Stimulated activated CD8-positive, alpha-beta memory T cell treated with anti-CD3 and anti-CD28 coated beads, Interleukin-12 subunit alpha, Interleukin-12 subunit beta, amount 100 ng/mL, for 24 hours (primary cell): ENCODE measurements at regions not wholly inside any gene's neighbourhood (a gene's known extent, or its start where the extent isn't known, plus 50 kb on each side); places are given as distances from the start of the nearest gene placed in this dataset.
"Not testable (repeated sequence)": the region's sequence is repeated elsewhere in the genome, so short reads cannot be mapped to it uniquely, and the experiment has no call there.

ENCODE experiments used
- DNase-seq: peaks from one replicate; pipeline ENCODE4 v3.0.0-alpha.2; 2020; ENCODE audit errors: extremely low read depth

DNA sequence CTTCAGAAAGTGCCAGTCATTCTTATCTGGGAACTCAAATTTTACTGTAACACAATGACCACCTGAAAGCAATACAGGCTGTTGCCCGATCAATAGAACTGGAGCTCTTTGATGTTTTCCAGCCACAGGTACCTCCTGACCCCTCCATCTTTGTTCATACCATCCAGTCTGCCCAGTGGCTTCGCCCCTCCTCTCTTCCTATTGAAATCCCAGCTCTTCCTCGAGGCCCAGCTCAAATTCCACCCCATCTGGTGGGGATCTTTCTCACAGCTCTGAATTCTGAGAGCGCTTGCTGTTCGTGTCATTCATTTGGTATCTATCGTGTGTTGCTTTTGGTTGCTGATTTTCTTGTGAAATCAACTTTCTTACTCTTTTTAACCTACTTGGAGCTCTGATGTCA lies 87.9 kb upstream of the CNKSR3 start:
- DNase-seq = no peak

GRCh38 chr6:154602296-154602695 lies 91.8 kb upstream of the CNKSR3 start:
- DNase-seq = no peak

- no peak for DNase-seq
Observed at GRCh38 chr6:154602708-154603107, 92.2 kb upstream of the CNKSR3 start.

GRCh38 chr6:154604119-154604518 lies 93.6 kb upstream of the CNKSR3 start:
- DNase-seq = no peak

GRCh38 chr6:154605178-154605881 lies 94.8 kb upstream of the CNKSR3 start:
- DNase-seq = no peak

DNA sequence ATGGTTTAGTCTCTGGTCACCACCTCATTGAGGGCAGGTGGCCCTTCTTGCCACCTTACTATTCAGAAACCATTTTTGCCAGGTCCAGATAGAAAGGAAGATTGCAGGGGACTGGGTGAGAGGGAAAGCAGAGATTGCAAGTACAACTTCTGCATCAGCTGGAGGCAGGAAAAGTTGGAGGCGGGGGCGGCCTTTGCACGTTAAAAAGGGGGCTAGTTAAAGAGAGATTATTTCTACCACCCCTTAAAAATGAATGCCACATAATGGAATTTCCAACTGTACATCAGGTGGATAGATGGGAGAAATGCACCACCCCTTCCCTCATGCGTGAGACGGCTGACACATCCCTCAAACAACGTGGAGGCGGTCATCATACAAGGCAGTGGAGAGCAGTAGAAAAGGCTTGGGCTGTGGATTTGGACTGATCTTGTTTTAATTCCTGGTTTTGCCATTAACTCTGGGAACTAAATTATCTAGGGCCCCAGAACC lies 95.4 kb upstream of the CNKSR3 start:
- DNase-seq = no peak

GRCh38 chr6:154606457-154606856 lies 96.0 kb upstream of the CNKSR3 start:
- peak; percentile 47 for DNase-seq

GRCh38 chr6:154606860-154607259 lies 96.4 kb upstream of the CNKSR3 start:
- no peak for DNase-seq

GRCh38 chr6:154611241-154611640 lies 100.8 kb upstream of the CNKSR3 start:
- DNase-seq = no peak

- no peak for DNase-seq
Observed at GRCh38 chr6:154611847-154612246, 101.4 kb upstream of the CNKSR3 start.

GRCh38 chr6:154613137-154613676 lies 102.7 kb upstream of the CNKSR3 start:
- DNase-seq = no peak

DNA sequence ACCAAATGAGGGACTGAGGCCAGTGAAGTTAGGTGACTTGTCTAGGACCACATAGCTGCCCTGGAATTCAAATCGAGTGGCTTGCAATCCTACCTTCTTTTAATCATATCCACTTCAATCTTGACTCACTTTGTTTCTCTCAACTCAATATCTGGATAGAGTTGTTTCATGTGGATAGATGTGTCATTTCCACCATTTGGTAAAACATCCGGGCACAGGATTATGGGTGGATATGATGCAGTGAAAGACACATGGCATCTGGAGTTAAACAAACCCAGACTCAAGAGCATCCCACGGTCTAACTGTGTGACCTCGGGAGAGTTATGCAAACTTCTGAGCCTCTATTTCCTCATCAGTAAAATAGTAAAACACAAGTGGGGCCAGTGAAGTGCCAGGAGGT lies 103.6 kb upstream of the CNKSR3 start:
- DNase-seq = no peak

DNA sequence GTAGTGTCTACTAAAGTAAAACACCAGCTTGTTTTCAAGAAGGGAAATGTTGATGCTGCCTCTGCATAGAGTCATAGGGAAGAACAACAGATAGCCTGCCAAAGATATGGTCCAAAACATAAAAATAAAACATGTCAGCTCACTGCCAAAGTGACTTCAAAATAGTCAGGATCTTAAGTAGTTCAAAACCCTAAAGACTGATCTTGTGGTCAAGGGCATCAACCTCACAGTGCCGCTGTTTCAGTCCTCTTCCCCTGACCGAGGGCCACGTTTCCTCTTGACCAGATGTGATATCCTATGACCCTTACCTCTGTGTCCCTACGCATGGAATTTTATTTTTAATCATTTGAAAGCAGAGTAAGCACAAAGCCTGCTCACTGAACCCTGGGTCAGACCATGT lies 104.2 kb upstream of the CNKSR3 start:
- DNase-seq = no peak

GRCh38 chr6:154615483-154616025 lies 105.1 kb upstream of the CNKSR3 start:
- DNase-seq = no peak

GRCh38 chr6:154617175-154617574 lies 106.7 kb upstream of the CNKSR3 start:
- DNase-seq = no peak

- no peak for DNase-seq
Observed at GRCh38 chr6:154619146-154619545, 108.7 kb upstream of the CNKSR3 start.

- DNase-seq = no peak
Observed at GRCh38 chr6:154621686-154622085, 111.2 kb upstream of the CNKSR3 start.

GRCh38 chr6:154622618-154623336 lies 110.4 kb upstream of the SCAF8 start:
- DNase-seq = no peak

- no peak for DNase-seq
Observed at GRCh38 chr6:154623391-154623790, 109.8 kb upstream of the SCAF8 start.

- no peak for DNase-seq
Observed at GRCh38 chr6:154624038-154624599, 109.1 kb upstream of the SCAF8 start.

DNA sequence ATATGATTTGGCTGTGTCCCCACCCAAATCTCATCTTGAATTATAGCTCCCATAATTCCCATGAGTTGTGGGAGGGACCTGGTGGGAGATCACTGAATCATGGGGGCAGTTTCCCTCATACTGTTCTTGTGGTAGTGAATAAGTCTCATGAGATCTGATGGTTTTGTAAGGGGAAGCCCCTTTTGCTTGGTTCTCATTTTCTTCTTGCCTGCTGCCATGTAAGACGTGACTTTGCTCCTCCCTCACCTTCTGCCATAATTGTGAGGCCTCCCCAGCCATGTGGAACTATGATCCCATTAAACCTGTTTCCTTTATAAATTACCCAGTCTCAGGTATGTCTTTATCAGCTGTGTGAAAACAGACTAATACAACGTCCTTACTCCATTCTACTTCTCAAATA lies 108.5 kb upstream of the SCAF8 start:
- not testable (repeated sequence) for DNase-seq

GRCh38 chr6:154625721-154626120 lies 107.5 kb upstream of the SCAF8 start:
- DNase-seq = no peak
